ENCODE measurements at regions not wholly inside any gene's neighbourhood (a gene's known extent, or its start where the extent isn't known, plus 50 kb on each side); places are given as distances from the start of the nearest gene placed in this dataset.
"Not testable (repeated sequence)": the region's sequence is repeated elsewhere in the genome, so short reads cannot be mapped to it uniquely, and the experiment has no call there.

- DNase-seq = peak; percentile 90
These were observed 162.5 kb downstream of the RAD51AP2 start for GRCh38 chr2:17355608-17356329.

- DNase-seq = no peak
These were observed 165.0 kb downstream of the RAD51AP2 start for GRCh38 chr2:17353263-17353662.

DNA sequence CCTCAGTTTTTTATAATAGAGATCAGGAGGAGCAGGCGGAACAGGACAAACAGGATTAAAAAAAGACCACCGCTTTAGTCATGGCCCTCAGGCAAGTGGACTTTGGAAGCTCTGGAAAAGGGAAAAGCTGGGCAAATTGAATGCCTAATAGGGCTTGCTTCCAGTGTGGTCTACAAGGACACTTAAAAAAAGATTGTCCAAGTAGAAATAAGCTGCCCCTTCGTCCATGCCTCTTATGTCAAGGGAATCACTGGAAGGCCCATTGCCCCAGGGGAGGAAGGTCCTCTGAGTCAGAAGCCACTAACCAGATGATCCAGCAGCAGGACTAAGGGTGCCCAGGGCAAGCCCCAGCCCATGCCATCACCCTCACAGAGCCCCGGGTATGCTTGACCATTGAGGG, 175.5 kb downstream of the RAD51AP2 start:
- not testable (repeated sequence) for DNase-seq

GRCh38 chr2:17337507-17337906, 180.7 kb downstream of the RAD51AP2 start:
- DNase-seq = no peak

GRCh38 chr2:17336458-17336857, 181.8 kb downstream of the RAD51AP2 start:
- DNase-seq = no peak

GRCh38 chr2:17334300-17334699, 183.9 kb downstream of the RAD51AP2 start:
- DNase-seq = no peak

DNA sequence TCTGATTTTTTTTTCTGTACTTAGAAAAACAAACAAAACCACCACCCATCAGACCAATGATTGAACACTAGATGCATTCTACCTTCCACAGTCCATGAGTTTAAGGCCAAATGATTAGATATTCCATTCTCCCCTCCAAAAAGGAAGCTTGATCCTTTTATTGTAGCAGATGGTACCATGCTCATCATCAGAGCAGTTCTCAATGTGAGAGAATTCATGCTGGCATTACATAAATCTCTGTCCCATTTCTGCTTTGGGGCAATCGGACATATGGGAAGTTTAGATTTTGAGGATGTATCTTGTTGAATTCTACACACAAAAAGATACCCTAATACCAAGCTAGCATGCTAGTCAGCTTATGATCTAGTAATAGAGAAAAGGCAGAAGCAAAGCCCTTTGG, 186.6 kb downstream of the RAD51AP2 start:
- DNase-seq = no peak

- no peak for DNase-seq
These were observed 190.1 kb downstream of the RAD51AP2 start for GRCh38 chr2:17328161-17328560.

DNA sequence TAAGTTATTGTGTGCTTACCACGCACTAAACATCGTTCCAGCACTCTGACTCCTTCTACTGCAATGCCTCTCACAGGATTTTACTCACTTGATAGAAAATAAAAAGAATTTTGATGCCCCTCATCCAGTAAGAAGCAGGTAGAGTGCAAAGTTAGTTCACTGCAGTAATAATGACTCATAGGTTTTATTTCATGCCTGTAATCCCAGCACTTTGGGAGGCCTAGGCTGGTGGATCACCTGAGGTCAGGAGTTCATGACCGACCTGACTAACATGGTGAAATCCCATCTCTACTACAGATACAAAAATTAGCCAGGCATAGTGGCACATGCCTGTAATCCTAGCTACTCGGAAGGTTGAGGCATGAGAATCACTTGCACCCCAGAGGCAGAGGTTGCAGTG, 190.6 kb downstream of the RAD51AP2 start:
- DNase-seq = no peak

GRCh38 chr2:17326717-17327116, 191.5 kb downstream of the RAD51AP2 start:
- no peak for DNase-seq

- no peak for DNase-seq
These were observed 194.5 kb downstream of the RAD51AP2 start for GRCh38 chr2:17323697-17324096.

- DNase-seq = no peak
These were observed 195.8 kb downstream of the RAD51AP2 start for GRCh38 chr2:17322461-17322860.

DNA sequence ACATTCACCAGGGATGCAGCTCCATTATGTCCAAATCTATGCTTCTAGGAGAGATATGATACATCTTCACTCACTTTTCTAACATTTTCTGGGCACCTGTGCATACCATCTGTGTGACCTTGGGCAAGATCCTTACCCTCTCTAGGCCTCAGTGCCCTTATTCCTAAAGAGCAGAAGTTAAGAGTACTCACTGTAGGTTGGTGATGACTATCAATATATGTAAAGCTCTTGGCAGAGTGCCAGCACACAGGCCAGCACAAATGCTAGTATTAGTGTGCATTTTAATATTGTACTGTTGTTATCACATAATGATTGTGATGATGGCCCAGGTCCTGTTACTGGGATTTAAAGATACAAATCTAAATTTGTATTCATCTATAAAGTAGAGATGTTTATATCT, 199.2 kb downstream of the RAD51AP2 start:
- no peak for DNase-seq

DNA sequence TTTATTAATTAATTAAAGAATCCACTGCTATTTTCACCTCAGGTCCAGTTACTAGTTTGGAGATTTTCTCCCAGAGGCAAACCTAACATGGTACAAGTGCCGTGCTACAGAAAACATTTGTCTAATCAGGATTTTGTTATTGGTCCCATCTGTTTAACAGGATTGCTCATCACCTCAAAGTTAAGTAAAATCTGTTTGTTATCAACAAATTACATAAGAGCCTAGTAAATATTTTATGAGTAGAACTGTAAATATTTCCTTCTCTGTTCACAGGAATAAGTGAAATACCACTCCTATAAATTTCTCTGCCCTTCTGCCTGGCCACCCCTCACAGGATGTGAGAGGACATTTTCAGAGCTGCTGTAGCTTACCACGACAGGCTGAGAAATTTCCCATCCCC, 200.2 kb downstream of the RAD51AP2 start:
- no peak for DNase-seq

DNA sequence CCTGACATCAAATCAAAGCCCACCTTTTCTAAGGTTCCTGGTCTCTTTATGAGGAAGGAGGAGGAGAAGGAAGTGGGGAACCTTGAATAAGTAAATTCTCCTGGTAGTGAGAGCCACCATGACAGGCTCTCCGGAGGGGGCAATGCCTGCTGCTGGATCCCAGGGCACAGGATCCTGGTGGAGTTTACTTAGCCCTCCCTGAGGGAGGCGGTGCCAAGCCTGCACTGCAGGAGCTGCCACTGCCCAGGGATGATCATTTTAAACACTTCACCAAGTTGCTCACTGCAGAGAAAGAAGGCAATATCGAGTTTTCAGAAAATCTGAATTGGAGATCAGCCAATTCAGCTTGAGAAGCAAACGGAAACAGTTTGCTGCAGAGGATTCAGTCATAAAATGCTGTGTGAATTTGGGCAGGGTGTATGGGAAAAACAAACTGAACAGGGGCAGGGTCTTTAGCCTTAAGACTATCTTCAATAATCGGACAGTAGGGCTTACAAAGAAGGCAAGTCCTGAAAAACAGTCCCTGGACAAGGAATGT, 200.7 kb downstream of the RAD51AP2 start:
- DNase-seq = no peak

- no peak for DNase-seq
These were observed 205.0 kb downstream of the RAD51AP2 start for GRCh38 chr2:17313261-17313660.

DNA sequence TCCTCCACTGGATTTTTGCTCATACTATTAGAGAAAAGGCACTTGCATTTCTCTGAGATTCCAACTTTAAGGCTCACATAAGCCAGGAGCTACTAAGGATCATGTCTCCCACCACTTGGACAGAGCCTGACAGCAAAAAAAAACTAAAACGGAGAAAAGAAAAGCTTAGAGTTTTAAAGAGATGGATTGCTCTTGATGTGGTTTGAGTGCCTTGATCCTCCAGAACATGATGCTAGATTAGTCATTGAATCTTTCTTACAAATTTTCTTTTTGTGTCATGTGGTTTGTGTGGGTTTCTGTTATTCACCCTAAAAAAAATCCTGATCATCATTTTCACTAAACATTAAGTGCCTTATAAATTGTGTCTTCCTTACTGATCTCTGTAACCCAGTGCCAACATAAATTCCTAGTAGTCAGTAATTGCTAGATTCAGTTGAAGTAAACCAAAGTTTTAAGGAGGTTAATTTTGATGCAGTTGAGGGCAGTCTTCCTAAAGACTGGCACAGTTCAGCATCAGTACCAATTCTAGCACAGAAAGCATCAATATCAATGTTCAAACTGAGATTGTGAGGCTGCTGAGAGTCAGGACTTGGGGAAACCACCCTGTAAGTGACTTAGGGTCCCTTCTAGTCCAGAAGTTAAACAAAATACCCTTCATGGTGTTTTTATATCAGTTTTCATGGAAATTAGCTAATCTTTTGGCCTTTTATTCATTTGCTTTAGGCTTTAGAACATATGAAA, 206.3 kb downstream of the RAD51AP2 start:
- DNase-seq = no peak

DNA sequence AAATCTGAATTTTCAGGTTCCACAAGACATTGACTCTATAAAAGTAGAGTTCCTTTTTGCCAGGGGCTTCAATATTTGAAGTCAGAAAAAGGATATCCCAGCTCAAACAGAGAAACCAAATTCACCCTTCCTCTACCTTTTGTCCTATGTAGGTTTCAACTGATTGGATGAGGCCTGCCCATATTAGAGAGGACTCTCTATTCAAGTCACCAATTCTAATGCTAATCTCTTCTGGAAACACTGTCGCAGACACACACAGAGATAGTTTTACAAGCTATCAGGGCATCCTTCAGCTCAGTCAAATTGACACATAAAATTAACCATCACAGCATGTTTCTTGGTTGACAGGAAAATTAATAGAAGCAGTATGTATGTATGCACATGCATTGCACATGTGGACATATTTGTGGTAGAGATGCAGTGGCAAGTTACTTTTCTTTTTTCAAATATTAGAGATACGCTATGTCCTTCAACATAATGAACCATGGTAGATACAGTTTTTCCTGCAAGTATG, 207.1 kb downstream of the RAD51AP2 start:
- DNase-seq = no peak

GRCh38 chr2:17309741-17310339, 208.4 kb downstream of the RAD51AP2 start:
- DNase-seq = peak; percentile 76

- no peak for DNase-seq
These were observed 209.1 kb downstream of the RAD51AP2 start for GRCh38 chr2:17309181-17309580.

DNA sequence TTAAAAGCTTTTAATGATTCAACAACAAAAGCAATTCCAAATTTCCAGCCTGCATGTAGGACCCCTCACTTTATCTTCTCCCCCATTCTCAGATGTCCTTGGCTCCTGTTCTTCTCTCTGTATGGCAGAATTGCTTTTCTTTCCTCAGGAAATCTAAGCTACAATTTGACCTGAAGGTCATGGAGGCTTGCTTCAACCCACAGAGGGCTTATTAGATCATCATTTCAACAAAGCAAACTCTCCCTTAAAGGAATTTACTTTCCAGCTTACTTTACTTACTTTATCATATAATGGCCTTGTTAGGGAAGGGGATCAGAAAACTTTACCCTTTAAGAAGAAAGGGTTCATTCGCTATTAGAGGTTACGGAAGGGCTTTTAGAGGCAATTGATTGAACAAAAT, 211.5 kb downstream of the RAD51AP2 start:
- no peak for DNase-seq

GRCh38 chr2:17306219-17306618, 212.0 kb downstream of the RAD51AP2 start:
- no peak for DNase-seq

DNA sequence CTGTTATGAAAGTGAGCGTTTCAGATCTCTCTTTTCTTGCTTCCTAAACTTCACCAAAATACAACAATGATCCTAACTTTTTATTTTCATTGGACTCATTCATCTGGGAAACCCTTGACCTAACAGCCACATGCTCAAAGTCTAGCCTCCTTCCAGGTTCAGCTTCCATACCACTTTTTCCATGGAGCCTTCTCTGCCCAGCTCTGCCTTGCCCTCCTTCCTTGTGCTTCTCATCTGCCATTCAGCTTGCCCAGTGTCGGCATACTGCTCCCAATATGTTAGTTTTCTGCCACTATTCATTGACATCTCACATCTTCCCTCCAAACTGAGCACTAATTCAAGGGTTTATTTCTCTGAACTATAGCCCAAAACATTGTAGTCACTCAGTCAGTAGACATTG, 214.7 kb downstream of the RAD51AP2 start:
- peak; percentile 37 for DNase-seq

GRCh38 chr2:17303054-17303453, 215.2 kb downstream of the RAD51AP2 start:
- DNase-seq = peak; percentile 40
